Right atrium auricular region (tissue), 2 donors: ENCODE measurements at regions not wholly inside any gene's neighbourhood (a gene's known extent, or its start where the extent isn't known, plus 50 kb on each side); places are given as distances from the start of the nearest gene placed in this dataset.

Experiments
- DNase-seq: peaks from one replicate; pipeline ENCODE4 v3.0.0-alpha.2; 2019; ENCODE audit warnings: low spot score
- H3K27ac ChIP-seq, 2 donors: fragments of 200-600 bp; sonication (generic); 1 replicate in 1 of 2; 2 replicates in 1 of 2; pipeline ENCODE4 v1.5.1; 2016 to 2019
- H3K27me3 ChIP-seq, 2 donors: fragments of 200-600 bp; sonication (generic); one replicate each; pipeline versions ENCODE4 v1.5.1 to v1.6.0; 2017 to 2019
- H3K36me3 ChIP-seq: fragments of 200-600 bp; sonication (generic); one replicate; pipeline ENCODE4 v1.5.1; 2016
- H3K4me1 ChIP-seq, 2 donors: fragments of 200-600 bp; sonication (generic); one replicate each; pipeline versions ENCODE4 v1.5.1 to v1.6.0; 2017 to 2019
- H3K4me3 ChIP-seq, 2 donors: fragments of 200-600 bp; sonication (generic); 1 replicate in 1 of 2; 2 replicates in 1 of 2; pipeline ENCODE4 v1.5.1; 2017 to 2019; ENCODE audit warnings: mild to moderate bottlenecking in 1 of 2, moderate library complexity in 1 of 2
- H3K9me3 ChIP-seq, 2 donors: fragments of 200-600 bp; sonication (generic); one replicate each; pipeline ENCODE4 v1.5.1; 2019
- TF ChIP-seq, protein P1 (sequence below), 2 donors: fragments of 200-600 bp; sonication (generic); IDR thresholded peaks; one replicate each; pipeline ENCODE4 v1.5.1; 2019; ENCODE audit warnings: antibody characterized with exemption in 2 of 2

DNA sequence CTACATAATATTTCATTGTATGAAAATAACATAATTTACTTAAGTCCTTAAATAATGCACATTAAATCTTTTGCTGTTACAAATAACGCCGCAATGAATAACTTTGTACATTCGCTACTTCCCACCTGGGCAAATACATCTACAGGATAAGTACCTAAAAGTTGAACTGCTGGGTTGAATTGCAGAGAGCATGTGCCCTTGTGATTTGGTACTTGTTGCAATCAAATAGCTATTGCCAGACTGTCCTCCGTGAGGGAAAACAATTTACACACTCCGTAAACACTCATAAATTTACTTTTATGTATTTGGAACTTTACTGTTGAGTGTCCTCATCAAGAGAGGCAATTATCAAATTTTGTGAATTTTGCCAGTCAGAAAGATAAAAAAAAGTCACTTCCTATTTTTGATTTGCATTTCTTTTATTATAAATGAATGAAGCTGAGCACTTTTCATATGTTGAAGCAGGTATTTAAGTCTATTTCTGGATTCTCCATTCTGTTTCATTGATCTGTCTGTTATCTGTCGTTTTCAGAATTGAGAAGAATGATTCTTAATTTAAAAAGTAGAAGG lies 140.8 kb upstream of the SERTAD2 start:
- no peak overlapping the region for H3K27ac ChIP-seq
- no peaks in the 10 kb centered on the region for H3K9me3 ChIP-seq
- no peak overlapping the region for H3K4me3 ChIP-seq
- H3K4me1 ChIP-seq, result no peaks in the 10 kb centered on the region
- H3K27me3 ChIP-seq, result no peaks in the 10 kb centered on the region
- no peak for DNase-seq
- no peaks in the 10 kb centered on the region for H3K36me3 ChIP-seq
- TF ChIP-seq, protein P1, sequence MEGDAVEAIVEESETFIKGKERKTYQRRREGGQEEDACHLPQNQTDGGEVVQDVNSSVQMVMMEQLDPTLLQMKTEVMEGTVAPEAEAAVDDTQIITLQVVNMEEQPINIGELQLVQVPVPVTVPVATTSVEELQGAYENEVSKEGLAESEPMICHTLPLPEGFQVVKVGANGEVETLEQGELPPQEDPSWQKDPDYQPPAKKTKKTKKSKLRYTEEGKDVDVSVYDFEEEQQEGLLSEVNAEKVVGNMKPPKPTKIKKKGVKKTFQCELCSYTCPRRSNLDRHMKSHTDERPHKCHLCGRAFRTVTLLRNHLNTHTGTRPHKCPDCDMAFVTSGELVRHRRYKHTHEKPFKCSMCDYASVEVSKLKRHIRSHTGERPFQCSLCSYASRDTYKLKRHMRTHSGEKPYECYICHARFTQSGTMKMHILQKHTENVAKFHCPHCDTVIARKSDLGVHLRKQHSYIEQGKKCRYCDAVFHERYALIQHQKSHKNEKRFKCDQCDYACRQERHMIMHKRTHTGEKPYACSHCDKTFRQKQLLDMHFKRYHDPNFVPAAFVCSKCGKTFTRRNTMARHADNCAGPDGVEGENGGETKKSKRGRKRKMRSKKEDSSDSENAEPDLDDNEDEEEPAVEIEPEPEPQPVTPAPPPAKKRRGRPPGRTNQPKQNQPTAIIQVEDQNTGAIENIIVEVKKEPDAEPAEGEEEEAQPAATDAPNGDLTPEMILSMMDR (IDR thresholded peaks at IDR 0.05), result no peak

DNA sequence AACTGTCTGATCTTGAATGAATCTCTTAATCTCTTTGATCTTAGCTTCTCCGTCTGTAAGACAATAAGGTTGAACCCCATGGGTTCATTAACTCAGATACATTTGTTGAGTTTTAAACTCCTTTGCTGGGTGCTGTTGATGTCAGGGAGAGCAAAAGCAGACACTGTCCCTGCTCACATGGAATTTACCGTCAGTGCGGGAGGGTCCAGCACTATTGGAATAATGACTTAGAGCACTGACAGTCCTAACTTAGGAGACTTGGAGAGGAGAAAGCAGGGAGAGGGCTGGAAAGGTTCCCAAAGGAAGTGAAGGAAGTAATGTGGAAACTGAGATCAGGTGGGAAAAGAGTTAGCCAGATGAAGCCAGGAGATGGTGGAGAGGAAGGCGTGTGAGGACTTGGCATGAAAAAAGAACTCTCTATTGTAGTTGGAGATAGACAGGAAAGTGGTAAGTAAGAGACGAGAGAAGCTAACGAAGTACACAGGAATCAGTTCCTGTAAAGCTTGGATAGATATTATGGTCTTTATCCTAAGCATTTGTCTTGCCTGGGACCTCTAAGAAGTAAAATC lies 141.4 kb upstream of the SERTAD2 start:
- TF ChIP-seq, protein P1 (IDR thresholded peaks at IDR 0.05), result no peak
- Histone ChIP-seq H3K4me1 (no peaks in the 10 kb centered on the region), H3K9me3 (no peaks in the 10 kb centered on the region), H3K36me3 (no peaks in the 10 kb centered on the region), H3K27me3 (no peaks in the 10 kb centered on the region), H3K27ac (no peak overlapping the region), H3K4me3 (no peak overlapping the region)
- no peak for DNase-seq

DNA sequence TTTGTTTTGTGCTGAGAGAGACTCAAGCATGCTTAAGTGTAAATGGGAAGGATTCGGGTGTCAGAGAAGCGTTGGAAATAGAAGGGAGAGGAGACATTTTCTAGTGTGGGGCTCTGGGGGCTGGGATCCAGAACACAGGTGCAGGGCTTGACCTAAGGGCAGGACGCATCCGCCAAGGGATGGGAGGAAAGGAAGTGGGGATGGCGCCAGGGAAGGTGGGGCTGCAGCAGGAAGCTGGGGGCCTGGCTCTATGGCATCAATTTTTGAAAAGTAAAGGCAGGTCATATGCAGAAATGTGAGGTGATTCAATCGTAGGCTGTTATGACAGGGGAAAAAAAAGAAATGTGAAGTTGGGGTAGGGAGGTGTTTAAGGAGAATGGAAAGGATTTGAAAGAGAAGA lies 143.2 kb upstream of the SERTAD2 start:
- H3K4me3 ChIP-seq, result no peak overlapping the region
- no peak for DNase-seq
- no peaks in the 10 kb centered on the region for H3K4me1 ChIP-seq
- no peaks in the 10 kb centered on the region for H3K27me3 ChIP-seq
- TF ChIP-seq, protein P1 (IDR thresholded peaks at IDR 0.05), result no peak
- H3K36me3 ChIP-seq, result no peaks in the 10 kb centered on the region
- H3K27ac ChIP-seq, result no peak overlapping the region
- H3K9me3 ChIP-seq, result no peaks in the 10 kb centered on the region

DNA sequence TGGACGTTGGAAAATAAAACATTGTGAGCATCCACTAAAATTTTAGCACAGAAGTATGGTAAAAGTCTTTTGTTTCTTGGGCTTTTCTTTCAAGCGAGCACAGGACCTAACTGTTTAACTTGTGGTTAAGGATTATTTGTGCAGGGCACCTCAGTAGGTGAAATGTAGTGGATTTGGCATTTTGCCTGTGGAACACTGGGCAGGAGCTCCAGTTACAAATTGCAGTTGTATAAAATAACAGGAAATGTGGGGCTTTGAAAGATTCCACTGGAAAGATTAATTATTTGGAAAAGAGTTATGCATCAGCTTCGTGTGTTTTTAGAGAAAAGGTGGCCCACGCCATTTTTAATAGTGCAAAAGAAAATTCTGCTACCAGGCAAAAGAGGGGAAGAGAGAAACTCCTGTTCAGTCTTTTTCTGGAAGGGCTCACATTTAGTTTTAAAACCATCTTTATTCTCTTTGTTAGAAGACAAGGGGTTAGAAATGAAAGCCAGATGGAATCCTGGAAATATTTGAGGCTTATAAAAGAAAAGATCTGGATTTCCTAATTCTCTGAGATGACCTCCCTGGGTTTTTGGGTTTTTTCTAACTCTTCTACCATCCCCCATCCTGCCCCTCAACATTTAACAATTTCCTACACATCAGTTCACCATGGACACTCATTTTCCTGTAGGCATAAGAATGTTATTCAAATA lies 144.3 kb upstream of the SERTAD2 start:
- no peak overlapping the region for H3K4me3 ChIP-seq
- TF ChIP-seq, protein P1 (IDR thresholded peaks at IDR 0.05), result no peak
- H3K27me3 ChIP-seq, result no peaks in the 10 kb centered on the region
- H3K4me1 ChIP-seq, result no peaks in the 10 kb centered on the region
- no peak overlapping the region for H3K27ac ChIP-seq
- DNase-seq, result no peak
- H3K36me3 ChIP-seq, result no peaks in the 10 kb centered on the region
- no peaks in the 10 kb centered on the region for H3K9me3 ChIP-seq

DNA sequence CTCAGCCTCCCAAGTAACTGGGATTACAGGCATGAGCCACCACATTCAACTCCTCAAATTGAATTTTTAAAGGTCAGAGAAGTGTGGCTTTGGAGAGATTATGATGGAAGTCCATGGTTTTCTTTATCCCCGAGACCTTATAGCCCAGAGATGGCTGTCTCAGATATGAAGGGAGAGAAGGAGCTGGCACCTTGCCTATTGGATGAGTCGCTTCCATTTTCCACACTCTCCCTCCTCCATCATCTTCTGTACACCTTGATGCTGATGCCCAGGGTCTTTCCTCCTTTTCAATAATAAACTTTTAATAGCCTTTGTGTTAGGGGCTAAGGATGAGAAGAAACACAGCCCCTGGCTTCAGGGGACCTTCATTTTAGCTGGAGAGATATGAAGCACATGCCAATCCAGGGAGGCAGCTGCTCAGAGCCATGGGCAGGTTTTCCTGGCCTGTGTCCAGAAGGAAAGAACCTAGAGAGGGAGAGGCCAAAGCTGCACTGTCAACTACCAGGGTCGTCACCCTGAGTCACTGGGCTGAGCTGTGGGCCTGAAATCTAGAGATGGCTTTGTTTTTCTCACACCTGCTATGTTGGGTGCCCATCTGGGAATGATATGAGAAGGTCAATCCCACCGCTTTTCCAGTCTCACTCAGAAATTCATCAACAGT lies 146.0 kb upstream of the SERTAD2 start:
- DNase-seq, result no peak
- no peaks in the 10 kb centered on the region for H3K4me1 ChIP-seq
- no peaks in the 10 kb centered on the region for H3K27me3 ChIP-seq
- TF ChIP-seq, protein P1 (IDR thresholded peaks at IDR 0.05), result no peak
- H3K4me3 ChIP-seq, result no peak overlapping the region
- H3K36me3 ChIP-seq, result no peaks in the 10 kb centered on the region
- no peaks in the 10 kb centered on the region for H3K9me3 ChIP-seq
- H3K27ac ChIP-seq, result no peak overlapping the region
